ENCODE measurements at regions not wholly inside any gene's neighbourhood (a gene's known extent, or its start where the extent isn't known, plus 50 kb on each side); places are given as distances from the start of the nearest gene placed in this dataset.

- Histone ChIP-seq H3K9me3 (replicated peaks in 1 of 2; ENCODE audit: control insufficient read depth in 1 of 2, insufficient read depth in 1 of 2, low read length in 2 of 2) (no peaks in the 10 kb centered on the region), H3K79me2 (ENCODE audit: insufficient read depth, low read length) (no peaks in the 10 kb centered on the region), H3K36me3 (replicated peaks in 1 of 2; ENCODE audit: control insufficient read depth in 1 of 2, insufficient read depth in 2 of 2, low read length in 2 of 2) (no peaks in the 10 kb centered on the region), H2AFZ (ENCODE audit: insufficient read depth, low read depth, low read length, poor library complexity, severe bottlenecking) (no peak overlapping the region), H3K27me3 (ENCODE audit: control insufficient read depth in 2 of 2, insufficient read depth in 2 of 2, low read length in 2 of 2) (no peaks in the 10 kb centered on the region), H3K4me2 (replicated peaks; ENCODE audit: extremely low read depth, low read length, poor library complexity, severe bottlenecking) (no peak overlapping the region), H3K4me3 (replicated peaks in 1 of 3; ENCODE audit: low read depth in 2 of 3, low read length in 3 of 3) (no peak overlapping the region), H3K27ac (ENCODE audit: low read depth in 1 of 2, low read length in 2 of 2) (no peak overlapping the region), H3K4me1 (ENCODE audit: control insufficient read depth in 1 of 2, insufficient read depth in 2 of 2, low read length in 2 of 2) (no peaks in the 10 kb centered on the region), H4K20me1 (ENCODE audit: insufficient read depth, low read length) (no peaks in the 10 kb centered on the region), H3K9ac (ENCODE audit: insufficient read depth, low read length, poor library complexity, severe bottlenecking) (no peak overlapping the region)
- Mint-ChIP-seq H3K27ac (peak overlapping the region in 1 of 7 donors; percentile 22), H3K36me3 (no peaks in the 10 kb centered on the region), H3K27me3 (ENCODE audit: low read depth in 3 of 3) (peaks cover 0 to 6% (median 4%) of the 10 kb centered on the region in 3 donors), H3K9me3 (peaks cover 0 to 4% (median 0%) of the 10 kb centered on the region in 7 donors), H3K4me3 (no peak overlapping the region), H3K4me1 (no peaks in the 10 kb centered on the region)
- no peak for DNase-seq
- WGBS (ENCODE audit: insufficient coverage), result no CpG with 5 or more reads among the region's 2 CpGs
- intact Hi-C loops (cut with micrococcal nuclease), result no loop called here
- TF ChIP-seq CTCF (IDR thresholded peaks at IDR 0.05), result no peak
These were observed 833.4 kb upstream of the AMELY start for GRCh38 chrY:7744691-7745580.

- no peaks in the 10 kb centered on the region for H3K9me3 ChIP-seq (replicated peaks in 1 of 2; ENCODE audit: control insufficient read depth in 1 of 2, insufficient read depth in 1 of 2, low read length in 2 of 2)
- no peaks in the 10 kb centered on the region for H3K79me2 ChIP-seq (ENCODE audit: insufficient read depth, low read length)
- H3K4me3 ChIP-seq (replicated peaks in 1 of 3; ENCODE audit: low read depth in 2 of 3, low read length in 3 of 3), result no peak overlapping the region
- Mint-ChIP-seq H3K36me3 (no peaks in the 10 kb centered on the region), H3K27me3 (ENCODE audit: low read depth in 3 of 3) (peaks cover 0 to 3% (median 0%) of the 10 kb centered on the region in 3 donors), H3K9me3 (peaks cover 0 to 5% (median 0%) of the 10 kb centered on the region in 7 donors), H3K4me1 (peaks cover 9% of the 10 kb centered on the region), H3K4me3 (no peak overlapping the region), H3K27ac (no peak overlapping the region)
- no peak for TF ChIP-seq CTCF (IDR thresholded peaks at IDR 0.05)
- no peak overlapping the region for H3K4me2 ChIP-seq (replicated peaks; ENCODE audit: extremely low read depth, low read length, poor library complexity, severe bottlenecking)
- no peaks in the 10 kb centered on the region for H3K36me3 ChIP-seq (replicated peaks in 1 of 2; ENCODE audit: control insufficient read depth in 1 of 2, insufficient read depth in 2 of 2, low read length in 2 of 2)
- no peaks in the 10 kb centered on the region for H4K20me1 ChIP-seq (ENCODE audit: insufficient read depth, low read length)
- H3K27ac ChIP-seq (ENCODE audit: low read depth in 1 of 2, low read length in 2 of 2), result no peak overlapping the region
- H3K4me1 ChIP-seq (ENCODE audit: control insufficient read depth in 1 of 2, insufficient read depth in 2 of 2, low read length in 2 of 2), result peaks cover 0 to 5% of the 10 kb centered on the region in 2 donors
- no peak for DNase-seq
- H3K27me3 ChIP-seq (ENCODE audit: control insufficient read depth in 2 of 2, insufficient read depth in 2 of 2, low read length in 2 of 2), result no peaks in the 10 kb centered on the region
- no peak overlapping the region for H2AFZ ChIP-seq (ENCODE audit: insufficient read depth, low read depth, low read length, poor library complexity, severe bottlenecking)
- H3K9ac ChIP-seq (ENCODE audit: insufficient read depth, low read length, poor library complexity, severe bottlenecking), result no peak overlapping the region
- intact Hi-C loops (cut with micrococcal nuclease), result no loop called here
- no CpG with 5 or more reads among the region's 1 CpG for WGBS (ENCODE audit: insufficient coverage)
These were observed 825.4 kb upstream of the AMELY start for GRCh38 chrY:7736847-7737365.

All from CD14-positive monocyte (primary cell).